Right lobe of liver (tissue), 4 donors: ENCODE measurements at regions not wholly inside any gene's neighbourhood (a gene's known extent, or its start where the extent isn't known, plus 50 kb on each side); places are given as distances from the start of the nearest gene placed in this dataset.

ENCODE experiments used
- POLR2A ChIP-seq: fragments of 450-650 bp; IDR thresholded peaks from one replicate; pipeline ENCODE4 v1.6.1; 2017; ENCODE audit warnings: antibody characterized with exemption, mild to moderate bottlenecking
- TF ChIP-seq, protein P1 (sequence below), 4 donors: fragments of 200-600 bp in 3 of 4; fragments of 450-650 bp in 1 of 4; IDR thresholded peaks; one replicate each; pipeline versions ENCODE4 v1.5.1 to v1.8.0; 2016 to 2022; ENCODE audit warnings: antibody characterized with exemption in 4 of 4, mild to moderate bottlenecking in 2 of 4
- donor health status: DM: no; HTN: no; CAD: no.
- donor health status: DM: no; HTN: no; CAD: no.
- donor health status: DM: no; HTN: yes; CAD: no.

DNA sequence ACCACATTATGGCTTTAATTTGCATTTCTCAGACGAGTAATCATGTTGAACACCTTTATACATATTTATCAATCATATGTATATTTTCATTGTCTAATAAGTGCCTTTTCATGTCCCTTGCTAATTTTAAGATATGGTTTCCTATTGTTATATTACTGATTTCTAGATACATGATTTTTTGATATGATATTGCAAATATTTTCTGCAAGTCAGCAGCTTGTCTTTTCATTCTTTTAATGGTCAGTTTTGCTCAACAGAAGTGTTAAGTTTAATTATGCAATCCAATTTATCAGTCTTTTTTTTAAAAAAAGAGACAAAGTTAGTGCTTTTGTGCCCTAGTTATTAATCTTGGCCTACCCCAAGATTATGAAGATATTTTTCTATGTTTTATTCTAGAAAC is 1377.8 kb upstream of the CITED2 start:
- TF ChIP-seq, protein P1, sequence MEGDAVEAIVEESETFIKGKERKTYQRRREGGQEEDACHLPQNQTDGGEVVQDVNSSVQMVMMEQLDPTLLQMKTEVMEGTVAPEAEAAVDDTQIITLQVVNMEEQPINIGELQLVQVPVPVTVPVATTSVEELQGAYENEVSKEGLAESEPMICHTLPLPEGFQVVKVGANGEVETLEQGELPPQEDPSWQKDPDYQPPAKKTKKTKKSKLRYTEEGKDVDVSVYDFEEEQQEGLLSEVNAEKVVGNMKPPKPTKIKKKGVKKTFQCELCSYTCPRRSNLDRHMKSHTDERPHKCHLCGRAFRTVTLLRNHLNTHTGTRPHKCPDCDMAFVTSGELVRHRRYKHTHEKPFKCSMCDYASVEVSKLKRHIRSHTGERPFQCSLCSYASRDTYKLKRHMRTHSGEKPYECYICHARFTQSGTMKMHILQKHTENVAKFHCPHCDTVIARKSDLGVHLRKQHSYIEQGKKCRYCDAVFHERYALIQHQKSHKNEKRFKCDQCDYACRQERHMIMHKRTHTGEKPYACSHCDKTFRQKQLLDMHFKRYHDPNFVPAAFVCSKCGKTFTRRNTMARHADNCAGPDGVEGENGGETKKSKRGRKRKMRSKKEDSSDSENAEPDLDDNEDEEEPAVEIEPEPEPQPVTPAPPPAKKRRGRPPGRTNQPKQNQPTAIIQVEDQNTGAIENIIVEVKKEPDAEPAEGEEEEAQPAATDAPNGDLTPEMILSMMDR (IDR thresholded peaks at IDR 0.05) = no peak
- TF ChIP-seq POLR2A = no peak
